Small intestine (tissue), 7 donors: ENCODE measurements at regions not wholly inside any gene's neighbourhood (a gene's known extent, or its start where the extent isn't known, plus 50 kb on each side); places are given as distances from the start of the nearest gene placed in this dataset.
A peak's percentile ranks its signal among the peaks of the same experiment; 100 is the strongest.

Experiments
- DNase-seq, 2 donors: peaks; one replicate each; pipeline versions ENCODE4 v3.0.0 to v3.0.0-alpha.2; 2013
- FAIRE-seq: peaks from 2 replicates; lab custom pipeline; 2012; peaks lifted over from hg19 to GRCh38; lab: Jason Lieb, UNC
- H3K27ac ChIP-seq, 3 donors: one replicate each; pipeline ENCODE4 v1.5.1; 2013; ENCODE audit warnings: low read length in 2 of 3, mild to moderate bottlenecking in 2 of 3, control low read depth in 1 of 3, inconsistent platforms in 1 of 3, low read depth in 1 of 3, moderate library complexity in 1 of 3
- H3K27me3 ChIP-seq, 3 donors: one replicate each; pipeline ENCODE4 v1.6.1; 2013; ENCODE audit warnings: low read length in 3 of 3, inconsistent platforms in 1 of 3; ENCODE audit not compliant: control insufficient read depth in 3 of 3, insufficient read depth in 3 of 3
- H3K36me3 ChIP-seq, 3 donors: one replicate each; pipeline ENCODE4 v1.6.1; 2013; ENCODE audit warnings: low read length in 3 of 3, inconsistent platforms in 1 of 3, low read depth in 1 of 3, mild to moderate bottlenecking in 1 of 3, moderate library complexity in 1 of 3; ENCODE audit not compliant: control insufficient read depth in 3 of 3, insufficient read depth in 2 of 3
- H3K4me1 ChIP-seq, 3 donors: one replicate each; pipeline ENCODE4 v1.6.1; 2013; ENCODE audit warnings: low read length in 2 of 3, inconsistent platforms in 1 of 3, low read depth in 1 of 3, mild to moderate bottlenecking in 1 of 3, moderate library complexity in 1 of 3; ENCODE audit not compliant: control insufficient read depth in 3 of 3, insufficient read depth in 2 of 3
- H3K4me3 ChIP-seq, 3 donors: one replicate each; pipeline ENCODE4 v1.5.1; 2013; ENCODE audit warnings: low read length in 3 of 3, control low read depth in 1 of 3, inconsistent platforms in 1 of 3, low read depth in 1 of 3, mild to moderate bottlenecking in 1 of 3, moderate library complexity in 1 of 3
- H3K9me3 ChIP-seq, 2 donors: one replicate each; pipeline ENCODE4 v1.6.1; 2013; ENCODE audit warnings: low read depth in 1 of 2, low read length in 1 of 2; ENCODE audit not compliant: control insufficient read depth in 2 of 2, insufficient read depth in 1 of 2
- WGBS, 3 donors: extraction: QIAGEN DNeasy Blood & Tissue Kit; methylation state at CpG; one replicate each; pipeline ENCODE4 v1.1.7; 2013; 5-methylcytosine and 5-hydroxymethylcytosine counted together
- donor health status: healthy with polysubstance abuse.
- donor health status: control.
- donor health status: control.
- donor health status: Bipolar disorder and iron deficiency.
- donor health status: healthy.

DNA sequence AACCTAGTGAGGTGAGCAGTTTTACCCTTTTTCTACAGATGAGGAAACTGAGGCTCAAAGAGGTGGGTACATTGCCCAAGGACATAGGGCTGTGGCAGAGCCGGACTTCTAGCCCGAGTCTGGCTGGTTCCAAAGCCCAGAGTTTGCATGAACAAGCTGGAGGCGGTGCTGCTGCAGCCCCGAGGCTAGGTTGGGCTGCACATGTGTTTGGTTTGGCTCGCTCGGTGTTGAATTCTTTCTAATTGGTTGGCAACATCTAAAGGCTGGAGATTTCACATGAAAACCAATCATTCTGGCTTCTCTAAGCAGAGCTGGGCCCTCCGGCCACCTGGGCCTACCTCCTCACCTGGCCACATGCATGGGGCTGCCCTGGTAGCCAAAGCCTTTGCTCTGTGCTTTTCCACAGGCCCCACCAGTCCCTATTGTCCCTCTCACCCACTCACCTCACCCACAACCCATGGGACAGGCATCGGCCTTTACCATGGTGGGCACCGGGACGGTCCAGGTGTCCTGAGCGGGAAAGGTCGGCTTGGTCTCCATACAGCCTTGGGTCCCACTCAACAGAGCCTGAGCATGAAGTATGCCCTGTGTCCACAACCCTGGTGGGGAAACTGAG lies 262.3 kb downstream of the NSG2 start:
- H3K4me1 ChIP-seq = no peaks in the 10 kb centered on the region
- WGBS, 3 donors = 76 to 84% (median 81%) methylated on average over 12 of the region's 12 CpGs
- no peak overlapping the region for H3K4me3 ChIP-seq
- FAIRE-seq = no peak
- no peaks in the 10 kb centered on the region for H3K9me3 ChIP-seq
- H3K36me3 ChIP-seq = no peaks in the 10 kb centered on the region
- no peak for DNase-seq
- H3K27me3 ChIP-seq = peaks cover 2 to 19% (median 7%) of the 10 kb centered on the region in 3 donors
- no peak overlapping the region for H3K27ac ChIP-seq

DNA sequence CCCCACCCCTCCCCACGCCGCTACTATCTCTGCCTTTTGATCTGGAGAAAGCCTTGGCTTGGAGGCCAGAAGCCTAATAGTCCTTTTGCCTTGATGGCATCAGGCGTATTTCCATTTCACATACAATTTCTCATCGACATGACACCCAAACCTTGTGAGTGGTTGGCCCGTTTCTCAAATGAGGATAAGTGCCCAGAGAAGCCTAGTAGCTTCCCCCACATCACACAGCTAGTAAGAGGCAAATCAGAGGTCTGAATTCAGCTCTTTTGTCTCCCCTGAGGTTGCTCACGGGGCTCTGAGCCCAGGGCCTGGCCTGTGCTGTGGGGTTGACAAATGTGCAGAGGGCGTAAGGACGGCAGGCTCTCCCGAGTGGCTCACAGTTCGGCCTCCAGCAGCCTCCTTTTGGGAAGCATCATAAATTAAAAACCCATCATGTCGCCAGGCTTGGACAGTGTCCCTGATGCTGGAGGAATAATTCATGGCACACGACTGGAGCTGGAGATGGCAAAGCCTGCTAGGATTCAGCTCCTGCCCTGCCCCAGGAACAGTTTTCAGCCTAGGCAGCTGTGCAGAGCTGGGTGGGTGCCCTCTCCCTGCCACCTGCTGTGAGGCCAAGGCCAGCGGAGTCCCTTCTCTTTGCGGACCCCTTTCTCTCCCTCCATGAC lies 263.8 kb downstream of the NSG2 start:
- H3K4me1 ChIP-seq = no peaks in the 10 kb centered on the region
- no peak overlapping the region for H3K27ac ChIP-seq
- DNase-seq (no peak), FAIRE-seq (no peak)
- 66 to 80% (median 72%) methylated on average over 14 of the region's 14 CpGs for WGBS, 3 donors
- no peaks in the 10 kb centered on the region for H3K36me3 ChIP-seq
- no peak overlapping the region for H3K4me3 ChIP-seq
- H3K27me3 ChIP-seq = peaks cover 7 to 30% (median 8%) of the 10 kb centered on the region in 3 donors
- no peaks in the 10 kb centered on the region for H3K9me3 ChIP-seq

DNA sequence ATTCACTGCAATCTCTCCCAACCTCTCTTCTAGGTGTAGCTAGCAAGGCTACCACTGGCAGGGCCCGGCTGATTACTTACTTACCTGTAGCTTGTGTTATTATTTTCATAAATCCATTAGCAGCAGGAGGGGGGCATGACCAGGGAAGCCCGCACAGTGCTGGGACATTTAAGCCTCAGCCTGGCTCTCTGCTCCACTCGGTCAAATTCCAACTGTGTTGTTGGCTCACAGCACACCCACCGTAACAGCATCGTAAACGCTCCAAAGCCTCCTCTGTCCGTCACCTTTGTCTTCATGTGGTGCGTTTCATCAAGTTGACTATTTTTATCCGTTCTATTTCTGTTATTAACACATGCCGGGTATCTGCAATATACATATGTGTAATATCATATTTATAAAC lies 264.7 kb downstream of the NSG2 start:
- Histone ChIP-seq H3K4me3 (no peak overlapping the region), H3K36me3 (no peaks in the 10 kb centered on the region), H3K9me3 (no peaks in the 10 kb centered on the region), H3K27ac (no peak overlapping the region), H3K27me3 (peaks cover 7 to 30% (median 8%) of the 10 kb centered on the region in 3 donors), H3K4me1 (no peaks in the 10 kb centered on the region)
- DNase-seq (no peak), FAIRE-seq (no peak)
- WGBS, 3 donors = 51 to 66% (median 52%) methylated on average over 10 of the region's 10 CpGs

- WGBS, 3 donors = 59 to 76% (median 74%) methylated on average over 4 of the region's 4 CpGs
- peaks cover 7 to 30% (median 12%) of the 10 kb centered on the region in 3 donors for H3K27me3 ChIP-seq
- H3K4me3 ChIP-seq = no peak overlapping the region
These were observed 265.2 kb downstream of the NSG2 start for GRCh38 chr5:174310706-174311105.

GRCh38 chr5:174311121-174311520 lies 265.6 kb downstream of the NSG2 start:
- no peak for FAIRE-seq
- Histone ChIP-seq H3K4me1 (no peaks in the 10 kb centered on the region), H3K36me3 (no peaks in the 10 kb centered on the region), H3K27me3 (peaks cover 7 to 30% (median 12%) of the 10 kb centered on the region in 3 donors), H3K27ac (no peak overlapping the region), H3K4me3 (no peak overlapping the region), H3K9me3 (no peaks in the 10 kb centered on the region)
- 79 to 81% (median 81%) methylated on average over 17 of the region's 17 CpGs for WGBS, 3 donors
- DNase-seq = no peak

More at GRCh38 chr5:174310706-174311105, 265.2 kb downstream of the NSG2 start:
- no peaks in the 10 kb centered on the region for H3K36me3 ChIP-seq
- DNase-seq = no peak
- FAIRE-seq = no peak
- no peak overlapping the region for H3K27ac ChIP-seq
- no peaks in the 10 kb centered on the region for H3K9me3 ChIP-seq
- no peaks in the 10 kb centered on the region for H3K4me1 ChIP-seq

GRCh38 chr5:174311531-174312269 lies 266.2 kb downstream of the NSG2 start:
- FAIRE-seq = no peak
- Histone ChIP-seq H3K4me3 (no peak overlapping the region), H3K27ac (no peak overlapping the region), H3K9me3 (no peaks in the 10 kb centered on the region), H3K27me3 (peaks cover 7 to 30% (median 12%) of the 10 kb centered on the region in 3 donors), H3K4me1 (no peaks in the 10 kb centered on the region), H3K36me3 (no peaks in the 10 kb centered on the region)
- 8 to 17% (median 12%) methylated on average over 38 to 58 of the region's 58 CpGs for WGBS, 3 donors
- peak; percentile 36 to 75 for DNase-seq

DNA sequence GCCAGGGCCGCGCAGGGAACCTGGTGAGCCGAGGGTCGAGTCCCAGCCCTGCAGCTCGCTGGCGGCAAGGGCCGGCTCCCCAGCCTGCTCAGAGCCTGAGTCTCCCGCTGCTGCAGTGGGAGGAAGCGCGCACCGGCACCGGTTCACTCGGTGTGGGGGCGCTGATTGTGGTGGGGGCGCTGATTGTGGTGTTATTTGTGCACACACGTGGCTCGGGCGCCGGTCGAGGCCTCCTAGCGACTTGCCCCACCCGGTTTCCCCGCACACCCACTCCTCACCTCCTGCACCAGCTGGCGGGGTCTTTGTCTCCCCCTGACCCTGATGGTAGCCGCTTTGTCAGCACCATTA lies 266.7 kb downstream of the NSG2 start:
- FAIRE-seq = no peak
- Histone ChIP-seq H3K9me3 (no peaks in the 10 kb centered on the region), H3K27me3 (peaks cover 7 to 30% (median 12%) of the 10 kb centered on the region in 3 donors), H3K27ac (no peak overlapping the region), H3K36me3 (no peaks in the 10 kb centered on the region), H3K4me3 (no peak overlapping the region), H3K4me1 (no peaks in the 10 kb centered on the region)
- WGBS, 3 donors = 30 to 34% (median 32%) methylated on average over 23 to 25 of the region's 25 CpGs
- no peak for DNase-seq

GRCh38 chr5:174312641-174313040 lies 267.1 kb downstream of the NSG2 start:
- no peak overlapping the region for H3K27ac ChIP-seq
- no peaks in the 10 kb centered on the region for H3K4me1 ChIP-seq
- peaks cover 7 to 30% (median 12%) of the 10 kb centered on the region in 3 donors for H3K27me3 ChIP-seq
- H3K36me3 ChIP-seq = no peaks in the 10 kb centered on the region
- 81 to 88% (median 85%) methylated on average over 8 of the region's 8 CpGs for WGBS, 3 donors
- no peaks in the 10 kb centered on the region for H3K9me3 ChIP-seq
- FAIRE-seq (no peak), DNase-seq (no peak)
- H3K4me3 ChIP-seq = no peak overlapping the region
